ENCODE measurements at regions not wholly inside any gene's neighbourhood (a gene's known extent, or its start where the extent isn't known, plus 50 kb on each side); places are given as distances from the start of the nearest gene placed in this dataset.
"Not testable (repeated sequence)": the region's sequence is repeated elsewhere in the genome, so short reads cannot be mapped to it uniquely, and the experiment has no call there.

DNA sequence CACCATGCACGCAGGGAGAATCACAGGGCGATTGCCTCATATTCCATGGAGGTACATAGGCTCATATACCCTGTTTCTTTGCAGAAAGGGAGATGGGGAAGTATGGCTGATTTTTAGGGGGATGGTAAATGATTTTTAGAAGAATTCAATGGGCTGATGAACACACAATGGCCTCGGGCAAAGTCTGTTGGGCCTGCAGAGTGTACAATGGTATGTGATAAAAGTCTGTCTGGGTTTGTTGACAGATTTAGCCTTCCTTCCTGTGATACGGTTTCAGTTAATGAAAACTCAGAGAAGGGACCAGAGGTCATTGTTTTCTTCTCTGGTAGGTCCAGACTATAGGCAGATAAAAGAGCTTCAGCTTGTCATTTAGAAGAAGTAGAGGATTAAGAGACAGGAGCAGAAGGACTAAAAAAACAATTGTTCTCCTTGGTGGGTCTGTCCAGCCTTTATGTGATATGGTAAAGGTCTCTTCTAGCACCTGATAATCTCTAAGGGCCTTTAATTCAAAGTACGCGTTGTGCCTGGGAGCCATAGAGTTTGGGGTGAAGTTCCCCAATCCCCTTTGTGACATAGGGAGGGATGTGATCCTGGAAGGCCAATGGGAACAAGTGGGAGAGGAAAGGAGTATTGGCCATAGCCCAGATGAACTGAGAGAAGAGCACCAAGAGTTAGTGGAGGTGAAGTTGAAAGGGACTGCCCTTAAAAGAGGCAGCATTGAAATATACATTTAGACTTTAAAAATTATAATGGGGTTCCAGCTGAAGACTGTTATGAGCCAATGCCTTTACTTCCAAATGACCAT is 107.5 kb upstream of the SERPINE2 start:
- no peak for DNase-seq

DNA sequence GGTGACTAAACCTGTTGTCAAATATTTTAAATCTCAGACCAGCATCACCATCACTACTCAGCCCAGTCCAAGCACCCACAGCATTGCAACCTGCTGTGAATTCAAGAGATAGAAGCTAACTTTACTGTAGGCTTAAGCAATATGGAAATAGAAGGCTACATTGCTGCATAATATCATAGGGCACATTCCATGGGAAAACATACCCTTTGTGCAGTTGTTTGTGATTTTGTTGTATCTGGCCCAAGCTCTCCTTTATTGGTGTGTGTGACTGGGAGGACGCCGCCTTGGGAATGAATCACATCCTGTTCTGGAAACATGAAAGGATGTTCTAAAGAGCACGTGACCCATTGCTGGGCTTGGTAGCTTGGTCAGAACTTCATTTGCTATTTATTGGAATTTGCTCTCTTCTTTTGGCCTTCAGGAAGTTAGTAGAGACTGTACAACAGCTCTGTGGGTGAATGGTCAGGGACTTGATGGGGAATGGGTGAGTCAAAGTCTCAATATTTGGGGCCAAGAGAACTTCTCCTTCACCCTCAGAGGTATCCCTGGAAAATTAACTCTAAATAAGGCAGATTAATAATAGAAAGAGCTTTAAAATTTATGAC is 106.8 kb upstream of the SERPINE2 start:
- no peak for DNase-seq

DNA sequence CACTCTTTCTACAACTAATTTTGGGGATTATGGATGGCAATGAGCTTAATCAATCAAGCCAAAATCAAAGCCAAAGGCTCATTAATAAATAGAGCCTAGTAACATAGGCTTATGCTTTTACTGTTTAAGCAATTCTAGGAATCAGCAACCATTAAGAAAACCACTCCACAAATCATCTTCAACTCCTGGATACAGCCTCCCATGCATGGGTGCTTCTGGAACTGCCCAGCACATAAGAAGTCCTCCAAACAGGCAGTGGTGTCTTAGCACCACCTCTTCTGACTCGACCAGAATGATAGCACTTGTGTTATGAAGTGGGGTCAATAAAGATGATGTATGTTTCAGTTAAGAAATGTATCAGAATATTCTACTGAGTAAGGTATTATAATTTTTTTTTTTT is 104.4 kb upstream of the SERPINE2 start:
- DNase-seq, result no peak

DNA sequence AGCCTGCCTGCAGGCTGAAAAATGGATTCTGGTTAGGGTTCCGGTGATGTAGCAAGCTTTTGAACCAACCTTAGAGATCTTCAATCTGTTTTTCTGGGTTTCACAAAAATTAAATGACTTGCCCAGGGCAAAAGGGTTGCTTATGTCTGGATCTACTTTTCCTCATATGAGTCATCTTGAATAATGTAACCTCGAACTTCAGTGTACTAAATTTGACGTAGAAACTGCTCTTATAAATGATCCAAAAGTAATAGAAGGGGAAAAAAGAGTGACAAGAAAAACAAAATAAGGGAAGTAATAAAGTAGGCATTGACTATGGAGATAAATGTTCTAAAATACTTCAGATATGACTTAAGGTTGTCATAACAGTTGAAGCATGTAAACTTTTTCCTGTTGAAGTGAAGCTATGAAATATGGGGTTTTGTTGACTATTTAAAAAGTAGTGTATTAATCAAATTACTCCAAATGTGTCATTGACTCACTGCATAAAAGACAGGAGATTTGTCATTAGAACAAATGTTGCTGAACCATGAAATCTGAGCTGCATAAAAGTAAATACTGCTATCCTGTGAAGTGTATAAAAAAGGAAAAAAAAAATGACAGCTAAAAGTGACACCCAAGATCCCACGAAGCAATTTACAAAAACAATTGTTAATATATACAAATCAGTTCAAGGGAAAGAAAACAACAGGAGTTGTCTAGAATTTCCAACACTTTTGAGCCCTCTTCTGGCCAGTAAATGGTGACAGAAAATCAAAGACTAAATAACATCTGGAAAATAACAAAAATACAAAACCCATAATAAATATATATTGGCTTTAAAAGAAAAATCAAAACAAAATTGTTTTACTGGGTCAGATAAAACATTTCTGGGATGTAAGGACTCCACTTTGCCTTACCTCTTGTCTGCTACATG is 103.6 kb upstream of the SERPINE2 start:
- DNase-seq, result no peak

DNA sequence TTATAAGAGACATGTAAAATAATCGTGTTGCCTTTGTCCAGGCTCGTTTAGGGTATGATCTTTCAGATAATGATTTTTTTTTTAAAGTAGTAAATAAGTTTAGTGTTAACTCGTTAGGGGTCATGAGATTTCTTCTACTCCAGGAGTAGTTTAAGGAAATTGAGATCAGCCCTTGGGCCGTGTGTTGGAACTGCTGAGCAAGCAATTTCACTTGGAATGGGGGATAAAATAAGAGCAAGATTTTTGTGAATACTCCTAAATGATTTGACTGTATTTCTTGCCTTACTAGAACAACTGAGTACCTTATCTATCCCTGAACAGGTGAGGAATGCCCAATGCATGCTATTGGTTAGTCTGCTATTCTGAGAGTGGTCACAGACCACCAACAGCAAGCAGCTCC is 102.2 kb upstream of the SERPINE2 start:
- DNase-seq, result no peak

DNA sequence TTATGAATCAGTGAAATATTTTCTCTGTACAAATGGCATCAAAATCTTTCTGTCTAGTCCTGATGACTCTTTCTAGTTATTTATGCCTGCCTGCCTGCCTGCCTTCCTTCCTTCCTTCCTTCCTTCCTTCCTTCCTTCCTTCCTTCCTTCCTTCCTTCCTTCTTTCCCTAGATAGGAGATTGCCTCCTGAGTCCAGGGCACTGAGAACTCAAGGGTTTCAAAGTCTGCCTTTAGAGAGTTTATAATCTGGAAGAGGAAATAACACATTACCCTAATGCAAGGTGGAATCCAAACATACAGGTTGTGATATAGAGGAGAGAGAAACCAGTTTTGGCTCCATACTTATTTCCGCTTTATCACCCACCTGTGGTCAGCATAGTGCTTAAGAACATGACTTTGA is 98.1 kb upstream of the SERPINE2 start:
- no peak for DNase-seq

DNA sequence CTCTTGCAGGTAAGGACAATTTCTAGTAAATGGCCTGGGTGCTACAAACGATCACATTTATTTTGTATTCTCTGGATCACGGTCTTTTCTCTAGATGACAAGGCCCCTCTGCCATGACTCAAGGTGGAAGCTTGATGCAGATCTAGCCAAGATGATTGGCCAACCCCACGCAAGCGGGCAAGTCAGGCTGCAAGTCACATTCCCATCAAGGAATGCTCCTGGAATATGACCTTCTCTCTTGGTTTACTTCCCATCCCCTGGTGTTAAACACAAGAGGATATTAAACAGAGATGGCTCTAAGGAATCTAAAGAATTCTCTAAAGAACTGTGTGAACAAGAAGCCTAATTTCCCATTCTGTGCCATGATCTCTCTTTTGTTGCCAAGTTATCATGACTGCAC is 97.3 kb upstream of the SERPINE2 start:
- DNase-seq, result no peak

DNA sequence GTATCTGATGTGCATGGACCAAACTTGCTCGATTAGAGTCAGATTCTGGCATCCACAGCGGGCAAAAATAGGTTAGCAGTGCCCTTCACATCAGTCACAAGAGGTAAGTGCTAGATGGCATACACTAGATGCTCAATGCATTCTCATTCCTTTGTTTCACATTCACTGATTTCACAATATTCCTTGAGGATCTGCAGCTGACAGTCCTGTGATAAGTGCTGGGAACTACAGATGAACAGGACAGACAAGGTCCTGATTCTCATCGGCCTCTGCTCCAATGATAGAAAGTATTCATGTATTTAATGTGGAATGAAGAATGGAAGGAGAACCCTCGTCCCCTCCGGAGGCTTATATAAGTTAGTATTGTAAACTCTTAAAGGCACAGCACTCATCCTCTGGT is 96.8 kb upstream of the SERPINE2 start:
- no peak for DNase-seq

DNA sequence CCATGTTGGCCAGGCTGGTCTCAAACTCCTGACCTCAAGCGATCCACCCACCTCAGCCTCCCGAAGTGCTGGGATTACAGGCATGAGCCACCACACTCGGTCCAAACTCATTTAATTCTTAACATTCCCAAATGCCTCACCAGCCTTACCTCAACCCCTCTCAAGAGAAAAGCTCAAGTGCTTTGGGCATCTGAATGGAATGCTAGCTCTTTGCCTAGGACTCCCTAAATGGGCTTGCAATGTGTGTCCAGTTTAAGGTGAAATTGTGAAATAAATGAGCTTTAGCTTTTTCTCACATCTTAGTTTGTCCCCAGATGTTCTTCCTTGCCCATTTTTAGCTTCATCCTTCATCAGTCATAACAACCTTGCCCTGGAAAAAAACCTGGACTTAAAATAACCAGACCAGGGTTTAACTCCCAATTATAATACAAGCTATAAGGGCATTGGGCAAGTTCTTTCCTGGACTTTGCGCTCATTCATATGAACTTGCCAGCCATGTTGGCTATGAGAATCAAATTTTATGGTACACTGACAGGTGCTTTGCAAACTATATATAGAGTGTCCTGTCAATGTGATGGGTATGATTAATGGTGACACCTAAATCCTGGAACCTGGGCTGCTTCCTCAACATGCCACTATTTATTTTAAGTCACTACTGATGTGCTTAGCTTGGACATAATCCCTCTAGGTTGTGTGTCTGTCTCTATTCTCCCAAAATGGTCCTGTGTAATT is 95.1 kb upstream of the SERPINE2 start:
- DNase-seq, result no peak

DNA sequence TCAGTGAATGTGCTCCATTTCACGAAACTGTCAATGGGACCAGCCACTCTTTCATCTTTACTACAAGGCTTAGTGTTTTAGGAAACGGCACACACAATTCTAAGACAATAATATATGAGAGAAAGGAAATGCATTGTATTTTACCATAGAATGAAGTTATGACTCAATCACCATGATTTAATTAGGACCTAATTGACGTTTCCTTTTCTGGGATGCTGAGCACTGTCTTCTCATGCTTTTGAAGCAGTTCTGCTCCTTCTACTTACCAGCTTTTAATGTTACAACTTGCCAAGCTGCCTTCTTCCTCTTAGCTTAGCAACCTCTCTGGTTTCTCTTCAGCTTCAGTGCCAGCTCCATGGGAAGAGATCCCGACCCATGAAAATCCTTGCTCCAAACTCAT is 94.3 kb upstream of the SERPINE2 start:
- no peak for DNase-seq

DNA sequence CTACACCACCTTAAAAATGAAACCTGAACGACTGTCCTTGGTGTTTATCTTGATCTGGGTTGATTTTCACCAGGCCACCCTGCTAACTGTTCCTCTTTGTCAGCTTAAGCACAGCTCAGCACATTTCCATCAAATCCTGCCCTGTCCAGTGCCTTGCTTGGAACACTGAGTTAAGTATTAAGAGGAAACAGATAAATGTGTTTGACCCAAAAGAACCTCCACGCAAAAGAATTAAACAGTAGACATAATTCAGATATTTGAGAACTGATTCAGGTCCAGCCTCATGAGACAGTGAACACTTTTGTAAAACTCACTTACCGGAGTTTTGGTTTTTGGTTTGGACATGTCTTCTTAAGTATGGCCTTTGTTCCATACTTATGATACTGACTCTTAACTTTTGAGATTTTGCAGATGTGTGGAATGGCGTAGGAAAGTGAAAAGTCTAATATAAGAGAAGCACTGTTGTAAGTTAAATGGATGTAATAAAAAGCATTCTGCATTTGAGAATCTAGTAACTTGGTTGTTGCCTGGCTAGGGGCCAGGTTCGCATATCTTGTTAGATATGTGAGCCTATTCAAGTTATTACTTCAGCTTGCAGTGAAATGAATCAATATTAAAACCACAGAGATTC is 88.9 kb upstream of the SERPINE2 start:
- DNase-seq, result no peak

DNA sequence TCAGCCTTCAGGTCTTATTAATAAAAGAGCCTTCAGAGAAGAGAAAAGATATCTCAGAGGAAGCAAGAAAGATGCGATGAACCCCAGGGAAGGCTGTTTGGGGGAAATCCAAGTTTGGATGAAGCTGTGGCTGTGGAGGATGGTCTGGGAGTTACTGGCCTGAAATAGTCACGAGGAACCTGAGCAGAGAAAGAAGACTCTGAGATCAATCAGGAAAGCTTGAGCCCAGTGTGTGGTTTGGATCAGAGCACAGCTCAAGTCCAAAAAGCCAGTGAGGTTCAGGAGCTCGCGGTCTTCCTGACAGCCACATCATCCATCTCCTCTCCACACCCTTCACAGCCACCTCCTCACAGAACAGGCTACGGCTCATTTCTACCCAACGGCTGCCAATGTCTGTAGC is 87.4 kb upstream of the SERPINE2 start:
- DNase-seq, result no peak

DNA sequence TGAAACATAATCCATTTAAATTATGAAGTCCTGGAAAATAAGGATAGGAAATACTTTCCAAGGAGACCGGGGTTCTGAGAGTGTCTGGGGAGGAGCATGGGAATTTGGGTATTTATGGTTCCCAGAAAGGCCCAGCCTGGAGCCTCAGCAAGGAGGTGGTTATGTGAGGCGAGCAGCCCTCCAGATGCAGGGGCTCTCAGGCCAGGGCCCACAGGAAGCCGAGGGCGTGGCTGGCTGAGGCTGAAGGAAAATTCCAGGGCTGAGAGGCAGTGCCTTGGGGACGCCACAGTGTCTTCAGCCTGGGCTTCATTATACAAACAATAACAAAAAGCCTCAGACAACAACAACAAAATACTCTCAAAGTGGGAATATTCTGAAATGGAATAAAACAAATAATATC is 86.9 kb upstream of the SERPINE2 start:
- no peak for DNase-seq

DNA sequence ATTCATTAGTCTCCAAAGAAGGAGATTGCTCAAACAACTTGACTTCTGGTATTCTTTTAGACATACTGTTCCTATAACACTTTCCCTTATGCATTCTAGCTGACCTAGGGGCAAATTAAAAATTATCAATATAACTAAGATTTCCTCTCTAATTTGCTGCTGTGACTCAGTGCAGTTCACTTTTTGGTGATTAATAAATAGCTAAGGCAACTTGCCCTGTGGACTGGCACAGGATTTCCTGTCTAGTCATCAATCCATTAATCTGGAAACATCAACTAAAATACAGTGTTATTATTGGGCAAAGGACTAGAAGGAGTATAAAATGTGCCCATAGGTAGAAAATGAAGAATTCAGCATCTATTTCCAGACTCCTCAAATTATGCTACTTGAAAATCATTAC is 83.5 kb upstream of the SERPINE2 start:
- no peak for DNase-seq

DNA sequence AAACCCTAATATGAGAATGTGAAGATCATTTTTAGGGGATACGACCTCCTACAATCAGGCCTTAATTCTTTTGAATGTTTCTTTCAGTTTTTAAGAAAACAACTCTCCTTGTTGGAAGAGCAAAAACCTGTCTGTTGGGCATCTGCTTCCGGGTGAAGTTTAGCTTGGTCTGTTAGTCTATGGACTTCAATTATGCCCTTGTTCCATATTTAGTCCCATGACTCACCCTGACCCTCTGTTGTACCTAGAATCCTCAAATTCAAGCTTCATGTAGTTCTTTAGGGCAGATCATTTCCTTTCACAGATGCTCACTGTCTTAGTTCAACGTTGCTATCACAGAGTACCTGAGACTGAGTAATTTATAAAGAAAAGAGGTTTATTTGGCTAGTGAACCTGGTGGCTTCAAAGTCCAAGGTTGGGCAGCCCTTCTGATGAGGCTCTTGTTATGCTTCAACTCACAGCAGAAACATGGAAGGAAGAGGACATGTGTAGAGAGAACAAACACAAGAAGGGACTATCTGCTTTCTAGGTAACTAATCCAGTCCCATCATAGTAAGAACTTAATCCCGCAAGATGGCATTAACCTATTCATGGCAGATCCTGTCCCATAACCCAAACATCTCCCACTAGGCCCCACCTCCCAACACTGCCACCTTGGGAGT is 82.5 kb upstream of the SERPINE2 start:
- DNase-seq, result no peak

DNA sequence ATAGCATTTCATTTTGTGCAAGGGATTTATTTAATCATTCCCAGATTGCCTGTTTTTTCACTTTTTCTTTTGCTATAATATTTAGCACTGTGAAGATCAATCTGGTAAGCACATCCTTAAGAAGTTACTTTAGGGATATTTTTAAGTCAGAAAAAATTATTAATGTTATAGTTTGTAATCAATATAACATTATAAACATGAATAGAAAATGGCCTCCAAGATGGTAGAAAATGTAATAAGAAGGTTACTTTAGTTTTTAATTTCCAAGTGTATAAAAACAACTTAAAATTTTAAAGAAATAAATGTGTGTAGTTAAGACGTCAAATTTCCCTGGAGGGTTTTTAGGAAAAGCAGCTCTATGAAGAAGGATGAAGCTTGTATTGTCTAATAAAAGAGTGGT is 81.9 kb upstream of the SERPINE2 start:
- DNase-seq, result no peak

DNA sequence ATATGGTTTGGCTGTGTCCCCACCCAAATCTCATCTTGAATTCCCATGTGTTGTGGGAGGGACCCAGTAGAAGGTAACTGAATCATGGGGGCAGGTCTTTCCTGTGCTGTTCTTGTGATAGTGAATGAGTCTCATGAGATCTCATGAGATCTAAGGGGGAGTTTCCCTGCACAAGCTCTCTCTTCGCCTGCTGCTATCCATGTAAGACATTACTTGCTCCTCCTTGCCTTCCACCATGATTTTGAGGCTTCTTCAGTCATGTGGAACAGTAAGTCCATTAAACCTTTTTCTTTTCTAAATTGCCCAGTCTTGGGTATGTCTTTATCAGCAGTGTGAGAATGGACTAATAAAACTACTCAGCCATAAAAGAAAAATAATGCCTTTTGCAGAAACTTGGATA is 80.8 kb upstream of the SERPINE2 start:
- DNase-seq, result not testable (repeated sequence)

DNA sequence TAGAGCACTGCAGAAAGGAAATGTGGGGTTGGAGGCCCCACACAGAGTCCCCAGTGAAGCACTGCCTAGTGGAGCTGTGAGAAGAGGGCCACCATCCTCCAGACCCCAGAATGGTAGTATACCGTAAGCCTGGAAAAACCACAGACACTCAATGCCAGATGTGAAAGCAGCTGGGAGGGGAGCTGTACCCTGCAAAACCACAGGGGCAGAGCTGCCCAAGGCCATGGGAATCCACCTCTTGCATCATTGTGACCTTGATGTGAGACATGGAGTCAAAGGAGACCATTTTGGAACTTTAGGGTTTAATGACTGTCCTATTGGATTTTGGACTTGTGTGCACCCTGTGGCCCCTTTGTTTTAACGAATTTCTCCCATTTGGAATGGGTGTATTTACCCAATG is 75.3 kb upstream of the SERPINE2 start:
- no peak for DNase-seq

DNA sequence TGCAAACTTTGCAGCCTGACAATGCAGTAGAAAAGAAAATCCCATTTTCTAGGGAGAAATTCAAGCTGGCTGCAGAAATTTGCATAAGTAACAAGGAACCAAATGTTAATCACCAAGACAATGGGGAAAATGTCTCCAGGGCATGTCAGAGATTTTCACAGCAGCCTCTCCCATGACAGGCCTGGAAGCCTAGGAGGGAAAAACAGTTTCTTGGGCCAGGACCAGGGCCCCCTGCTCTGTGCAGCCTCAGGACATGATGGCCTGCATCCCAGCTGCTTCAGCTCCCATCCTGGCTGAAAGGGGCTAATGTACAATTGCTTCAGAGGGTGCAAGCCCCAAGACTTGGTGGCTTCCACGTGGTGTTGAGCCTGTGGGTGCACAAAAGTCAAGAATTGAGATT is 74.8 kb upstream of the SERPINE2 start:
- not testable (repeated sequence) for DNase-seq

DNA sequence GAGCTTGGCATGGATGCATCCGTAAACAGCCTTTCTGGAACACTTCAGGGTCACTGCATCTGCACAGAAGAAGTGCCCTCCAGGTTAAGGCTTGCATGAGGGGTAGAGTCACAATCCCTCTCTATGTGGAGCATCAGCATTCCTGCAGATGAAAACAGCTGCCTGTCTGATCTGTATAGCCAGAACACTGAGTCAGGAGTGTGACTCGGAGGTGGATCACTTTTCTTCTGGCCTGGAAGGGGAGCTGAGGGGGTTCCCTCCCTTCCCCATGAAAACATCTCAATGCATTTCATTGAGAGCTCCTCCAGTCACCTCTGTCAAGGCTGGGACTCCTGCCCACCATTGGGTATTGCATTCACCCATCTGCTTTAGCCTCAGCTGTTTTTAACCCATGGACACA is 72.5 kb upstream of the SERPINE2 start:
- no peak for DNase-seq

DNA sequence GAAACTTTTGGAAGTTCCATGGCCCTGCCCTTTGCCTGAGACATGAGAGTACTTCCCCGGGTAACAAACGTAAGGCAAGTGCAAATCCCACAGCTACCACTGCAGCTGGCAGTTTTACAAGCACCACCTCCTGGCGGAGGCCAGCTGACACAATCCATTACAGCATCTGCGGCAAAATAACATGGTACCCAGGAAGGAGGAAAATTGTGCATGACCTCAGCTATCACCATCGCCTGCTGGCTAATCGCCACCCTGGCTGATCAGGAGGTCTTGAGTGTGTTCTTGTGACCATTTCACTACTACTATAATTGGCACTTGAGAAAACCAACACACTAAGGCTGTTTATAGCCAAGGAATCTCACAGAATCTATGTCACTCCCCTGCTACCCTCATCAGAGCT is 71.7 kb upstream of the SERPINE2 start:
- DNase-seq, result no peak

DNA sequence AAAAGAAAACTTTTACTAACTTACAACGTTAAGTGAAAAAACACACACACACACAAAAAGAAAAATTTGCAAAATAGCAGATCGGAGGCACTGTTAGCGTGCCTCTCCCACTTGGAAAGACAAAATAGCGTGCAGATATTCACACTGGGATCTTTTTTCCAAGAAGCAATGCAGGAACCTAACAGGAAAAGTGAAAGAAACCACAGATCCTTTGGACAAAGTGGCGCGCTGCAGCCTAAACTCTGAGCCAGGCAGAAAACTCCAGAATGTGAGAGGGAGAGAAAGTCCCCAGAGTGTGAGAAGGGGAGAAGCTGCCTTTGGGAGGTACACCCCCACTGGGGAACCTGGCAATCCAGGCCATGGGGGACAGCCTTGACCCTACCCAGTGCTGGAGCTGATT is 70.7 kb upstream of the SERPINE2 start:
- DNase-seq, result no peak

Measured in hematopoietic multipotent progenitor cell treated with erythropoietin and hydrocortisone succinate and interleukin-3 and kit ligand, for 4 days (in vitro differentiated cells).